ENCODE measurements at regions not wholly inside any gene's neighbourhood (a gene's known extent, or its start where the extent isn't known, plus 50 kb on each side); places are given as distances from the start of the nearest gene placed in this dataset.
"Not testable (repeated sequence)": the region's sequence is repeated elsewhere in the genome, so short reads cannot be mapped to it uniquely, and the experiment has no call there.

DNA sequence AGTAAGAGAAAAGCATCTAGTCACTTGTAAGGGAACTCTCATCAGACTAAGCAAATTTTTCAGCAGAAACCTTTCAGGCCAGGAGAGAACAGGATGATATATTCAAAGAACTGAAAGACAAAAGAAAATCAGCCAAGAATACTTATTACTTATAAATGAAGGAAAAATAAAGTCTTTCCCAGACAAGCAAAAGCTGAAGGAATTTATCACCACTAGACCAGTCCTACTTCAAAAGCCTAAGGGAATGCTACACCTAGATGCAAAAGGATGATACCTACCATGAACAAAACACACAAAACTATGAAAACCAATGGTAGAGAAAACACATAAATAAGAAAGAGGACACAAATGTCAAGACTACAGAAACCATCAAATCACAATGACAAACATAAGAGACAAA lies 126.6 kb upstream of the ABCB5 start:
- peaks cover 2% of the 10 kb centered on the region for H3K36me3 Mint-ChIP-seq (ENCODE audit: low read depth)
- no peak overlapping the region for H3K9ac ChIP-seq (ENCODE audit: extremely low read depth, low read length, poor library complexity, severe bottlenecking)
- no peaks in the 10 kb centered on the region for H3K27me3 ChIP-seq (ENCODE audit: control insufficient read depth, insufficient read depth, low read length, poor library complexity, severe bottlenecking)
- DNase-seq = no peak
- no peaks in the 10 kb centered on the region for H3K27me3 Mint-ChIP-seq (ENCODE audit: insufficient read depth)
- H3K27ac ChIP-seq (ENCODE audit: low read depth, low read length) = no peak overlapping the region
- TF ChIP-seq, protein P1, sequence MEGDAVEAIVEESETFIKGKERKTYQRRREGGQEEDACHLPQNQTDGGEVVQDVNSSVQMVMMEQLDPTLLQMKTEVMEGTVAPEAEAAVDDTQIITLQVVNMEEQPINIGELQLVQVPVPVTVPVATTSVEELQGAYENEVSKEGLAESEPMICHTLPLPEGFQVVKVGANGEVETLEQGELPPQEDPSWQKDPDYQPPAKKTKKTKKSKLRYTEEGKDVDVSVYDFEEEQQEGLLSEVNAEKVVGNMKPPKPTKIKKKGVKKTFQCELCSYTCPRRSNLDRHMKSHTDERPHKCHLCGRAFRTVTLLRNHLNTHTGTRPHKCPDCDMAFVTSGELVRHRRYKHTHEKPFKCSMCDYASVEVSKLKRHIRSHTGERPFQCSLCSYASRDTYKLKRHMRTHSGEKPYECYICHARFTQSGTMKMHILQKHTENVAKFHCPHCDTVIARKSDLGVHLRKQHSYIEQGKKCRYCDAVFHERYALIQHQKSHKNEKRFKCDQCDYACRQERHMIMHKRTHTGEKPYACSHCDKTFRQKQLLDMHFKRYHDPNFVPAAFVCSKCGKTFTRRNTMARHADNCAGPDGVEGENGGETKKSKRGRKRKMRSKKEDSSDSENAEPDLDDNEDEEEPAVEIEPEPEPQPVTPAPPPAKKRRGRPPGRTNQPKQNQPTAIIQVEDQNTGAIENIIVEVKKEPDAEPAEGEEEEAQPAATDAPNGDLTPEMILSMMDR (conservative IDR thresholded peaks at IDR 0.05) = no peak
- no peaks in the 10 kb centered on the region for H3K4me1 ChIP-seq (ENCODE audit: control insufficient read depth, insufficient read depth, low read length)
- H3K36me3 ChIP-seq (ENCODE audit: control insufficient read depth, insufficient read depth, low read length) = no peaks in the 10 kb centered on the region
- H3K9me3 Mint-ChIP-seq = peaks cover 36% of the 10 kb centered on the region
- no peak overlapping the region for H3K27ac Mint-ChIP-seq
- H3K9me3 ChIP-seq (ENCODE audit: control insufficient read depth, low read length) = peaks cover 17% of the 10 kb centered on the region
- H3K4me1 Mint-ChIP-seq = no peaks in the 10 kb centered on the region
- no peak overlapping the region for H3K4me3 Mint-ChIP-seq
- H3K4me3 ChIP-seq (ENCODE audit: low read length) = no peak overlapping the region

DNA sequence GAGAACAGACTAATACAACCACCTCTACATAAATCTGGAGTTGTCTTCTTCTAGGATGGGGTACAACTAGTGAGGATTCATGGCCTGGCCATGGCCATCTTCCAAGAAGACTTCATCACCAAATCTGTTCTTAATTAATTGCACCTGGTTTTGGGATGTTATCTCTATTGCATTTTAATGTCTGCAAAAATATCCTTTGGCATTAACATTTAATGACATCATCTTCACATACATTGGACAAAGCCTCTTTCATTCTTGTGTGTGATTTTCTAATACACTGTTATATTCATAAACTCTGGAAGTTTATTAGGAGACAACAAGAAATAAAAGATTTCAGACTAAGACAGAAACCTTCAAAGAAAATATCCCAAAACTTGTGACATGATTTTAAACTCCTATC lies 124.2 kb upstream of the ABCB5 start:
- Mint-ChIP-seq H3K4me3 (no peak overlapping the region), H3K27ac (no peak overlapping the region), H3K9me3 (peaks cover 35% of the 10 kb centered on the region), H3K4me1 (no peaks in the 10 kb centered on the region), H3K36me3 (ENCODE audit: low read depth) (peaks cover 2% of the 10 kb centered on the region), H3K27me3 (ENCODE audit: insufficient read depth) (no peaks in the 10 kb centered on the region)
- no peaks in the 10 kb centered on the region for H3K4me1 ChIP-seq (ENCODE audit: control insufficient read depth, insufficient read depth, low read length)
- no peak for DNase-seq
- no peak overlapping the region for H3K27ac ChIP-seq (ENCODE audit: low read depth, low read length)
- no peak overlapping the region for H3K4me3 ChIP-seq (ENCODE audit: low read length)
- no peak overlapping the region for H3K9ac ChIP-seq (ENCODE audit: extremely low read depth, low read length, poor library complexity, severe bottlenecking)
- H3K27me3 ChIP-seq (ENCODE audit: control insufficient read depth, insufficient read depth, low read length, poor library complexity, severe bottlenecking) = no peaks in the 10 kb centered on the region
- no peaks in the 10 kb centered on the region for H3K36me3 ChIP-seq (ENCODE audit: control insufficient read depth, insufficient read depth, low read length)
- peaks cover 17% of the 10 kb centered on the region for H3K9me3 ChIP-seq (ENCODE audit: control insufficient read depth, low read length)
- TF ChIP-seq, protein P1 (conservative IDR thresholded peaks at IDR 0.05) = no peak

DNA sequence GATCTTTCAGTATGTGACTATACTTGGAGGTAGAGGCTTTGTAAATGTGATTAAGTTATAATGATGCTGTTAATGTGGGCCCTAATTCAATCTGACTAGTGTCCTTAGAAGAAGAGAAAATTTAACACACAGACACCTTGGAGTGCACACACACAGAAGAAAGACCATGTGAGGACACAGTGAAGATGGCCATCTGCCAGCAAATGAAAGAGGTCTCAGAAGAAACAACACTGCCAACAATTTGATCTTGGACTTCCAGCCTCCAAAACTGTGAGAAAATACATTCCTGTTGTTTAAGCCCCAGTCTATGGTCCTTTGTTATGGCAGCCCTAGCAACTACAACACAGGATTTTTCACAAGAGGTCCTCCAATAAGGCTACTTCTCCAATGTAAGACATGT lies 120.9 kb upstream of the ABCB5 start:
- no peak for DNase-seq
- H3K36me3 ChIP-seq (ENCODE audit: control insufficient read depth, insufficient read depth, low read length) = no peaks in the 10 kb centered on the region
- Mint-ChIP-seq H3K27me3 (ENCODE audit: insufficient read depth) (no peaks in the 10 kb centered on the region), H3K9me3 (peaks cover 18% of the 10 kb centered on the region), H3K4me1 (no peaks in the 10 kb centered on the region), H3K36me3 (ENCODE audit: low read depth) (no peaks in the 10 kb centered on the region), H3K4me3 (no peak overlapping the region), H3K27ac (no peak overlapping the region)
- H3K9ac ChIP-seq (ENCODE audit: extremely low read depth, low read length, poor library complexity, severe bottlenecking) = no peak overlapping the region
- H3K27ac ChIP-seq (ENCODE audit: low read depth, low read length) = no peak overlapping the region
- no peak overlapping the region for H3K4me3 ChIP-seq (ENCODE audit: low read length)
- TF ChIP-seq, protein P1 (conservative IDR thresholded peaks at IDR 0.05) = no peak
- no peaks in the 10 kb centered on the region for H3K4me1 ChIP-seq (ENCODE audit: control insufficient read depth, insufficient read depth, low read length)
- H3K9me3 ChIP-seq (ENCODE audit: control insufficient read depth, low read length) = peaks cover 5% of the 10 kb centered on the region
- no peaks in the 10 kb centered on the region for H3K27me3 ChIP-seq (ENCODE audit: control insufficient read depth, insufficient read depth, low read length, poor library complexity, severe bottlenecking)

DNA sequence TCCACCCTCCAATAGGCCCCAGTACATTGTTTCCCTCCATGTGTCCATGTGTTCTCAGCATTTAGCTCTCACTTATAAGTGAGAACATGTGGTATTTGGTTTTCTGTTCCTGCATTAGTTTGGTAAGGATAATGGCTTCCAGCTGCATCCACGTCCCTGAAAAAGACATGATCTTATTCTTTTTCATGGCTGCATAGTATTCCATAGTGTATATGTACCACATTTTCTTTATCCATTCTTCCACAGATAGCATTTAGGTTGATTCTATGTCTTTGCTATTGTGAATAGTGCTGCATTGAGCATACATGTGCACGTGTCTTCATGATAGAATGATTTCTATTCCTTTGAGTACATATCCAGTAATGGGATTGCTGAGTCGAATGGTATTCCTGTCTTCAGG lies 114.0 kb upstream of the ABCB5 start:
- H3K9me3 Mint-ChIP-seq = peaks cover 18% of the 10 kb centered on the region
- H3K9ac ChIP-seq (ENCODE audit: extremely low read depth, low read length, poor library complexity, severe bottlenecking); H3K27me3 Mint-ChIP-seq (ENCODE audit: insufficient read depth); DNase-seq; H3K36me3 Mint-ChIP-seq (ENCODE audit: low read depth); H3K27ac ChIP-seq (ENCODE audit: low read depth, low read length); H3K36me3 ChIP-seq (ENCODE audit: control insufficient read depth, insufficient read depth, low read length); H3K4me1 ChIP-seq (ENCODE audit: control insufficient read depth, insufficient read depth, low read length); H3K27ac Mint-ChIP-seq; H3K4me3 Mint-ChIP-seq; H3K4me3 ChIP-seq (ENCODE audit: low read length); H3K27me3 ChIP-seq (ENCODE audit: control insufficient read depth, insufficient read depth, low read length, poor library complexity, severe bottlenecking); H3K4me1 Mint-ChIP-seq: not testable (repeated sequence)
- H3K9me3 ChIP-seq (ENCODE audit: control insufficient read depth, low read length) = peaks cover 11% of the 10 kb centered on the region
- WGBS, 2 experiments (ENCODE audit: insufficient coverage in 1 of 2, insufficient read length in 1 of 2) = 71 to 92% methylated on average over 1 to 3 of the region's 3 CpGs

Measured in endodermal cell (in vitro differentiated cells).